Head of caudate nucleus (tissue), 42 donors: ENCODE measurements at regions not wholly inside any gene's neighbourhood (a gene's known extent, or its start where the extent isn't known, plus 50 kb on each side); places are given as distances from the start of the nearest gene placed in this dataset.

Experiments
- DNase-seq, 42 donors: peaks; one replicate each; pipeline versions ENCODE4 v3.0.0 to v3.0.0-alpha.2; 2020 to 2021; ENCODE audit warnings: mixed read lengths in 7 of 42
- intact Hi-C: fragments of 100-400 bp; cut with DNase I; formaldehyde crosslinking; loops from one replicate; pipeline ENCODE4 v1.15.0; 2022

DNA sequence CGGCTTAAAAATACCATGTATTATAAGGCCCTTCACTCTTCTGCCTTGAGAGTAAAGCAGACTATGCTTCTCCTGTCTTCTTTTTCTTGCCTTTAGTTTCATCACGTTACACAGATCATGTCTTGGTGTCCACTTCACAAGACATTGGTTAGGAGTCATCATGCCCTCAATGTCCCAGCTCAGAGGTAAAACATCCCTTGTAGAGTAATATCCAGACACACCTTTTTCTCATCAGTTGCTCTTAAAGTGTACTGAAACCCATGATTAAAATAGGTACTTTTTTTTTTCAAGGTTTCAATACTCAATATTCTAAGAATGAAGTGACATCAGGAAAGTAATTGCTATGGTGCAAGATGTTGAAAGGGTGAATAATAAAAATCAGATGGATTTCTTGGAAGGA is 267.8 kb downstream of the PMP22 start:
- DNase-seq = no peak
- intact Hi-C loops = no loop called here

DNA sequence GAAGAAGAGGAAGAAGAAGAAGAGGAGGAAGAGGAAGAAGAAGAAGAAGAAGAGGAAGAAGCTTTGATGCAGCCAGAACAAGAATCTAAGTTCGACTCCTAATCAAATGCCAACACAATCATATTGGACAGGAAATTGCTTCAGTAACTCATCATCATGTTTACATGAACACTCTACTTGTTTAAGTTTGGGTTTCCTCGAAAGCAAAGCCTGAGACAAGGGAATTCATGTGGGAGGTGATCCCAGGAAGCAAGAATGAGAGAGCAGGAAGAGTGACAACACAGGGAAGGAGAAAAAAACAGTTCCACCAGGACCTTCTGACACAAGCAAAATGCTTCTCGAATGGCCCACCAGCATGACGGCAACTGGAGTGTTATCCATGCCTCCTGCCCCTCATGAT is 279.0 kb downstream of the PMP22 start:
- intact Hi-C loops = no loop called here
- no peak for DNase-seq

DNA sequence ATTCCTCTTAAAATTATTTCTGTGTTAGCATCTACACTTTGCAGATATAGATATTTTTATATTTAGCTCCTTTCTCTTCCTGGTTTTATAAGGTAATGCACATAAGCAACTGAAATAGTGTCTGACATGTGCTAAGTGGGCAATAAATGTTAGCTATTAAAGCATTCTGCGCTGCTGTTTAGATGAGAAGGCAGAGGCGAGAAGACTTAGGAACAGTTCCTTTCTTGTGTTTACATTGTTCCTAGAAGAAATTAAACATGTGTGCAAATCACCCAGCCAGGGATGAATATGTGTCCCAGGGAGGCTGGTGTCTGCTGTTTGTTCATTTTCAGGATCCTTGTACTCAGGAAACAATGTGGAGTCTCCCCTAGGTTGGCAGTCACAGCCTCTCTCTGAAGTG is 292.3 kb downstream of the PMP22 start:
- DNase-seq = no peak
- intact Hi-C loops = no loop called here

DNA sequence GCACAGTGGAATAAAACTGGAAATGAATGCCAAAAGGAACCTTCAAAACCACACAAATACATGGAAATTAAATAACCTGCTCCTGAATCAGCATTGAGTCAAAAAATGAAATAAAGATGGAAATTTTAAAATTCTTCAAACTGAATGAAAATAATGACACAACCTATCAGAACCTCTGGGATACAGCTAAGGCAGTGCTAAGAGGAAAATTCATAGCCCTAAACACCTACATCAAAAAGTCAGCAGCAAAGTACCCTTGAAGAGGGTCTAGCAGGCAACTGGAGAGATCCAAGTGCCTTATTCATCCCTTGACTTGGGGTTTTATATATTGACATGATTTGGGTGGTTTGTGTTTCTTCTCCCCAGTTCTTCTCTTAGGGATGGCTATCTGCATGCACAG is 294.1 kb downstream of the PMP22 start:
- no peak for DNase-seq
- intact Hi-C loops = no loop called here

DNA sequence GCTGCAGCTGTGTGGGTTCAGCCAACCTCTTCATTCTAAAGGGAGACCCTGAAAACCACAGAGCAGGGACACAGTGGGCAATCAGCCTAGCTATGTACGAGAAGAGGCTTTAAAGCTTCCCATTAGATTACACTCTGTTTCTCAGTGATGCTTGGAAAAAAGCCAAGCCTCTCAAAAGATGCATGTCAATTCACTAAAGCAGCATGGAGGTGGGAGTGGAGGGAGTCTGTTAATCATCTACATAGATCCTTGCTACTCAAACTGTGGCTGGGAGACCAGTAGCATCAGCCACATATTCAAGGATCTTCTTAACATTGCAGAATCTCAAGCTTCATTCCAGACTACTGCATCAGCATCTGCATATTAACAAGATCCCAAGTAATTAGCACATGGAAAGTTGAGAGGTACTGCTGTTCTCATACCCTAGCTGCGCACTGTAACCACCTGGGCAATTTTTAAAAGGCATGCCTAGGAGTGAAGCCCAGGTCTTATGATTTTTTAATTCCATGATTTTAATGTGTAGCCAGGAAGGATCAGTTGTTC is 305.9 kb downstream of the PMP22 start:
- no peak for DNase-seq

DNA sequence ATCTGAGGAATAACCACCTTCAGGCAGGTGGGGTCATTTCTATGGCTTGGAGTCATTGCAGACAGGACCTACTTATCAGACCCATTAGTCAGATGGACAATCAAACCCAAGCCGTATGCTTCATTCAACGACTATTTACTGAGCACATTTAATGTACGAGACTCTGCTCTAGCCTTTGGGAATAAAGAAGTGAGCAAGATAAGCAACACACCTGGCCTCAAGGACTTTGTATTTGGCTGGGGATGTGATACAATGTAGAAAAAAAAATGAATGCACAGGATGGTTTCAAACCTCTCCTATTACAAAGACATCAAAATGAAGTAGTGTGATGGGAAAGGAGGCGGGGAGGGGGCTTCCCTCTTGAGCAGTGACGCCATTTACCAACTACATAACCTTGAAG is 311.7 kb downstream of the PMP22 start:
- DNase-seq = no peak
- intact Hi-C loops = no loop called here

More for the DNA sequence above, 305.9 kb downstream of the PMP22 start:
- intact Hi-C loops = no loop called here

DNA sequence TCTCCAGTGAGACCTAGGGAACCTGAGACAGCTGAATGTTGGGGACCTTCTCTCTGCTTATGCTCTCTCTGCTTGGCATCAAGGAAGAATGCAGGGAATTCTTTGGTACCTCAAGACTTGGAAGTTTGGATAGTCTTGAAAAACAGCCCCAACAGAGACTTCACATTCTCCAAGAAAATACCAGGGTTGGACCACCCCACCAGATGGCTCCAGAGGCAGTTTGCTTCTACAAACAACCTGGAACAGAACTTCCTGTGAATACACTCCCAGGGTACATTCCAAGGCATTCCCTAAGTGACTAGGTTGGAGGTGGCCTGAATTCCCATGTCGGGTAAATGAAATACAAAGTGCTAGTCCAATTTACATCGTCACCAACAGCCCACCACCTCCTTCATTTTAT is 314.4 kb downstream of the PMP22 start:
- no peak for DNase-seq
- intact Hi-C loops = no loop called here

DNA sequence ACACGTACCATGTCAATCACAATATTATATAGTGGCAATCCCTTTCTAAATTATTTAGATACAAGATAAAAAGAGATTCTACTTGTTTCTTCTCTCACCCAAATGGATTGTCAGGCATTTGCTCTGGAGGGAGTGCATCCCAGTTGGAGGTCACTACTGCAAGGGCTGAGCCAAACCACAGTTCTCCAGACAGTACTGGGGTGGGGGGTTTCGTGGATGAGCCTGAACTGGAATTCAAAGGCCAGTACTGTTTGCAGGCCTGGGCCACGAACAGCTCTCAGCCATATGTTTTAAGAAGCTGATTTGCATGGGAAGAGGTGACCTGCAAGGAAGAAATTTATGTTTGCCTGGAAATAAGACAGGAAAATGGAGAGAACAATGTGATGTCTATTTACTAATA is 314.9 kb downstream of the PMP22 start:
- intact Hi-C loops = no loop called here

DNA sequence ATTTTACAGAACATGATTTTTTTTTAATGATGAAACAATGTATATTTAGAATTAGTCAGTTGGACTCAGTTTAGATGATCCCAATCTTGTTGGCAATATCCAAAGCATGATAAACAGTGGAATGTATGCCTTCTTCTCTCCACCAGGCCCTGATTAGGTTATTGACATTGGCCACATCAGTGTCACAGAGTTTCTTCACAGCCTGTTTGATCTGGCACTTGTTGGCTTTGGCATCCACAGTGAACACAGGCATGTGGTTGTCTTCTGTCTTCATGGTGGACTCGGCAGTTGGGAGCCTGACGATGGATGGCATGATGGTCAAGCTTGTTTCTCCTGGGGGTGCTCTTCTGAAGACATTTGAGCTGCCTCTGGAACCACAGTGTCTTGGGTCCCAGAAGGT is 317.5 kb downstream of the PMP22 start:
- intact Hi-C loops = no loop called here
- DNase-seq = no peak

More for the DNA sequence above, 314.9 kb downstream of the PMP22 start:
- DNase-seq = no peak

DNA sequence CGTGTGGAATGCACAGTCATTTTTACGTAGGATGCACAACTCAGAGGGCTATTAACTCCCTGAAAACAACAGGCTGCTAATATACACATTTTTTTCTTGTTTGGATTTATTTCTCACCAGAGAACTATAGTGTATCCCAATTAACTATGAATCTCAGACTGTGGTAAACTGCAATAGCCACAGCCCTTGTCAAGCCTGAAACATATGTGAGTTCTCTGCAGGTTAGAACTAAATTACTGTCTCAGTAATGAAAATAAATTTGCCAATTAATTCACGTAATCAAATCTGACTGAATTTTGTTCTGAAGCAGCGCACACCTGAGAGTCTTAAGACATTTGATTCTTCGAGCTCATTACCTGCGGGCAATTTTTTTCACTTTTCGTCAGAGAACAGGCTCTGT is 318.6 kb downstream of the PMP22 start:
- intact Hi-C loops = no loop called here
- DNase-seq = no peak

DNA sequence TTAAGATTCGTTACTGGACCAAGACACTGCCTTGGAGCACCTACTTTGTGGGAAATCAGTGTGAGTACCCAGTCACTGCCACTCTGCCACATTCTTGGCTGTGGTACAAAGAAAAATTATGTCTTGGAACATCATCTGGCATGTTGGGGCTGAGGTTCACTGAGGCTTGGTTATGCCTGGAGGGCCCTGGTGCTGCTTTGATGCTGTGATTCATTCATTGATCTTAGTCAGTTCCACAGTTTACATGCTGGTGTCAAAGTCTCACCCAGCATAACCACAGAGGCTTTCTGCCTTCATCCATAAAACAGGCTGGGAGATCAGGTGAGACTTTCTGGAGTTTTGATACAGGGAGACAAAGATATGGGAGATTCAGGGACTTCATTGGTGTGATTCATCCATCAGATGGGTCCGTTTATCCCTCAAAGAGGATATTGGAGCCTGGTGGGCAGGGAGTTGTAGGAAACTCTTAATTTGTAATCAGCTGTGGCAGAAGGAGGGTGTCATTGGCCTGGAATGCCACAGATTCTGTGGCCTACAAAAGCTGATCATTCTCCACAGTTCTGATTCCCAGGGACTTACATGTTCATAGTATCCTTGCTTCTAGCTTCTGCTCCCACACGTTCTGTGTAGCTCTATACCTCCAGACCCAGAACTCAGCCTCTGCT is 322.5 kb downstream of the PMP22 start:
- no peak for DNase-seq
- intact Hi-C loops = no loop called here

DNA sequence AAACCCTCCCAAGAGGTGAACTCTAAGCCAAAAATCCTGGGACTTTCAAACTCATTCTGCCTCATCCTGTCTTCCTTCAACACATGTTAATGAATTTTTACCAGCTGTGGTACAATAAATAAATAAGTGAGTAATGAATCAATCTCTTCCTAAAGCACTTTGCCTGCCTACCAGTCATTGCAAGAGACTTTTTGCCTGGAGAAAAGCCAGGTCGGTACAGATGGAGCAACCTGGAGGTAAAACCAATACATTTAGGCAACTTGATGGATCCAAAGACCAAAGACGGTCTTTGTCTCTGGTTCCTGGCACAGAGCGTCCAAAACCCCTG is 324.2 kb downstream of the PMP22 start:
- intact Hi-C loops = no loop called here
- DNase-seq = no peak

DNA sequence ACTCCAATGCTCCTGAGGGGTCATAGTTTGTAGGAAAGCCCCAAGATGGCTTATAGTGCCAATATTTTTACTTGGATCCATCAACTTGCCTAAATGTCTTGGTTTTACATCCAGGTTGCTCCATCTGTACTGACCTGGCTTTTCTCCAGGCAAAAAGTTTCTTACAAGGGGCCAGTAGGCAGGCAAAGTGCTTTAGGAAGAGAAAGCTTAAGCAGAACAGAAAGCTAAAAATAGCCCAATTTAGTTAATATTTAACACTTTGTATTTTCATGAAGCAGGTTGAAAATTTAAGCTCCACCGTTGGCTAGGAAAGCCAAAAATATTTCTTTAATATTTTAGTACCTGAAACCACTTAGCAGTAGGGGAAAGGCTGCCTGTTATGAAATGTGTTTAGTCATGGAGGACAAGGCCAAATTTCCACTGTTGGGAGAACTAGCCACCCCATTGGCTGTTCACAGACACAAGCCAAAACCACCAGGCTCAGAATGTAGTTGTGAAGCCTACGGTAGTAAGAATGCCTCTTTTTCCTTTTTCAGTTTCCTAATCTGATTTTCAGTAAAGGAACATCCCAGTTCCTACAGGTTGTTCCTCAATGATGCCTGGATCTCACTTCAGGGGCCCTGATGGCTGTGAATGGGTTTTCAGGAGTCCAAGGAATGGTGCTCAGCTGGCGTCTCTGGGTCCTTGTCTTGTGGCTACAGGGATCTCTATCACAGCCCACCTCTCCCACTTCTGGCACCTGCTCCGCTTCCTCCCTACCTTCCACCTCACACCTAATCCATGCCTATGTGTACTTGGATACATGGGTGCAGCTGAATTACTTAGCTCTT is 324.8 kb downstream of the PMP22 start:
- no peak for DNase-seq
- intact Hi-C loops = no loop called here

DNA sequence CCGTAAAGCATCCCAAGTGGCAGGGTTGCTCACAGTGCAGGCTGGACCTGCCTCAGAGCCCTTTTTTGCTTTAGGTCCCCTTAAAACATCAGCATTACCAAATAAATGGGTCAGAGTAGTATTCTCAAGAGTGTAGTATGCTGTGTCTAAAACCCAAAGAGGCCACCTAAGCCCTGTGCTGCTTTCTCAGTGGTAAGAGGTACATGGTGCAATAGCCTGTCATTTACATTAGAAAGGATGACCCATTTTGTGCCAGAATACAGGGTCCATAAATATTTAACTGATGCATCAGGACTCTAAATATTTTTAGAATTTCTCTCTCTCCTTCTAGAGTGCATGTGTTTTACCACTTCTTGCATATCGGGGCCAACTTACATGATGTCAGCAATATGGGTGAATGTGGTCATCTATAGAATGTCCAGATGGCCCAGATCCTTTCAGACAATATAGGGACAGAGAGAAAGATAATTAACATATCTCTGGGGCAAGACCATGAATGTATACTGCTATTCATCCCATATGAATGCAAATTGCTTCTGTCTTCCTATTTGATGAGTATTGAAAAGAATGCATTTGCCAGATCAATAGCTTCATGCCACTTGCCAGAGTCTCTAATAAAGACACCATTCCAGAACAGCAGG is 329.2 kb downstream of the PMP22 start:
- no peak for DNase-seq
- intact Hi-C loops = no loop called here

DNA sequence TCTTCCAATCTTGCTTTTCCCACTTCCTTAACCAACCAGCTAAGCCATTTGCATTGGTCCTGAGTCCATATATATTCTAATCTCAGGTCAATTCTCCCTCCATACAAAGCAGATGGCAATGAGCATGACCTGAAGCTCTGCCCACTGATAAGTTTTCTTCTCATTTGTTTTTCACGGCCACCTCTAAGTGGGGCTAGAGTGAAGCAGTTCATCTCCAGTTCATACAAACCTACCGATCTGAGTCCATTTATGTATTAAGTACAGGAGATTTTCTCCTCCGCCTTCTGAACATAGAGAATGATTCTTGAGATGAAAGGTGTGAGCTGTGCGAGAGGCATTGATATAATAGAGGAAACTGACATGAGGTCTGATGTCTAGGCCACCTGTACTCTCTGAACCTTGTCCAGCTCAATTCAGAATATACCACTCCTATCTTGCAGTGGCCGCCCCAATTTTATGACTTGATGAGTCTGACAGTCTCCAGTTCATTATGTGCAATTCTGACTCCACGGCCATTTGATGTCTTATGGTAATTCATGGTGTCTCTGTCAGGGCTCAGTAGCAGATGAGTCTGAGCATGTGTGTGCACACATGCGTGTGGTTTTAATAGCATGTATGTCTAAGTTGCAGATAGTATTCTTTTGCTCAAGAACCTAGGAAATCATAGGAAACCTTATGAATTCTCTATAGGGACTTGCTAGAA is 329.8 kb downstream of the PMP22 start:
- no peak for DNase-seq
- intact Hi-C loops = no loop called here

DNA sequence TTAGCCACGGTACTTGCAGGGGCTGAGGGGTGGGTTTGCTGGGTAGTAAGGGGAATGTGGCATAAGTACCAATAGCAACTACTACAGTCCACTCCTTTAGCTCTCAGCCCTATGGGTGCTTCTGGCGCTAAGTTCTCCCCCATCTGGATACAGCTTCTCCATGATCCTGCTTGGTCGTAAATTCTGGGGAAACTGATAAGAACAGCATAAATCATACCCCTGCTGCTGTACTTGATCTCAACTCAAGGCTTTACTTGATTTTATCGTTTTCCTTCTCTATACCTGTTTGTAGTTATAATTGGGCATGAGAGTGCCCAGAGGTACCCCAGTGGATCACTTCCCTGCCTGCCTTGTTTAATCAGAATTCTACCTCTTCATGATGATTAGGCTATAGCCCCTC is 331.4 kb downstream of the PMP22 start:
- DNase-seq = no peak
- intact Hi-C loops = no loop called here

DNA sequence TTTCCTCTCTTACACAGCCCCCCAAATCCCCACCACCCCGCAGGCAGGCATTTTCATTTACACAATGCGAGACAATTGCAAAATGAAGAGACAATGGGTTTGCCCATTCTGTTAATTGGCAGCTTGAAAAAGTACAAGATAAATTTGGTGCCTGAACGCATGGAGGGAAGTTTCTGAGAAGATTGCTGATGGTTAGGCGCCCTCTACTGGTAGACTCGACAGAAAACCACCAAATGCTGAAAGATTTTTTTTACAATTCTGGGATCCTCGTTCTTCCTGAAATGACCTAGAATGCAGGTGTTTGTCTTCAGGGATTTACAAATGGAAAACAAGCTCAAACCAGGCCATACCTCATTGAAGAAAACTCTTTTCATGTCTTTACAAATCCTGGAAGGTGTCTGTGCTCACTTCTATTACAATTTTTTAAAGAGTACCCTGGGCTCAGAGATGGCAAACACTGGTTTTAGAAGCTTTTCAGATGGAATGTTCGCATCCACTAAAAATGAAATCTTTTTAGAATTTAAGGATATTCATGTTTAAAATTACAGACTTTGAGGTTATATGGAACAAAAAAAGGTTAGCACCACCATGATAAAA is 338.5 kb downstream of the PMP22 start:
- intact Hi-C loops = loop anchor here (10.0 kb wide), 1 partner anchor 1592 kb away; no protein-coding TSS in a partner anchor
- DNase-seq = peak in 39 of 42 donors; percentile 6 to 84 (median 61)

DNA sequence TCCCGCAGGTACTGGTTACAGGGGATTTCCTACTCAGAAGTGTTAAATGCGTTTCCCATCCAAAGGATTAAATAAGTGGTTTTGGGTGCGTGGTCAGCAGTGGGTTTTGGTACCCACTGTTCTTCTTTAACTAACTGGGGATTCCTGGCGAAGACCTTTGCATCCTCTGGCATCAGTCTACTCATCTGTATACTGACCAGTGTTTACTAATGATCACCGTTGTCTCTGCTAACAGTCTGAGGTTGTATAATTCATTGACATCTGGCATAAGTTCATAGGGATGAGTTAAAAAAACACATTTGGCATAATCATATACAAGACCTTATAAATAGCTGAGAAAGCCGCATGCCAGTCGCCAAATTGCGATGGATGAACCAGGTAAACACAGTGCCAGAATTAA is 339.1 kb downstream of the PMP22 start:
- no peak for DNase-seq
- intact Hi-C loops = loop anchor here (10.0 kb wide), 1 partner anchor 1591 kb away; no protein-coding TSS in a partner anchor

DNA sequence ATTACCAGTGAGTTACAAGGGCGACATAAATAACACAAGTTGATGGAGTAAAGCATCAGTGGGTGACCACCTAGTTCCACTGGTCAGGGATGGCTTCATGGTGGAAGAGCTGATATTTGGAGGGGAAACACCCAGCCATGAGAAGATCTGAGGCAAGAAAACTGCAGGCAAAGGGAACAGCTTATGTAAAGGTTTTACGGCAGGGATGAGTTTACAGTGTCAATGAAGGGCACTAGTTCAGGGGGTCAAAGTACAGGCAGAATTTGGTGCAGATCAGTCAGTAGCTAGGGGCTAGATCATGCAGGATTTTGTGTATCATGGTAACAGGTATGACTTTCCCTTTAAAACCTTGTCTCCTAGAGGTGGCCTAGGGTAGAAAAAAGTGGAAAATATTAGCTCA is 339.6 kb downstream of the PMP22 start:
- DNase-seq = no peak
- intact Hi-C loops = loop anchor here (10.0 kb wide), 1 partner anchor 1591 kb away; no protein-coding TSS in a partner anchor
